ENCODE measurements at regions not wholly inside any gene's neighbourhood (a gene's known extent, or its start where the extent isn't known, plus 50 kb on each side); places are given as distances from the start of the nearest gene placed in this dataset.
A peak's percentile ranks its signal among the peaks of the same experiment; 100 is the strongest.

GRCh38 chr6:11430036-11430435, 107.5 kb upstream of the TMEM170B start:
- no peaks in the 10 kb centered on the region for H3K36me3 ChIP-seq (replicated peaks in 1 of 2; ENCODE audit: control insufficient read depth in 1 of 2, insufficient read depth in 2 of 2, low read length in 2 of 2)
- ChIA-PET CTCF (ENCODE audit: low intra/inter-chr PET ratio, low total read pairs) (no interaction called here), POLR2A (interaction anchor here (1.7 to 2.2 kb wide), 2 partner anchors 62 to 133 kb away, joined by 4 to 10 read pairs; no protein-coding TSS in a partner anchor)

More at GRCh38 chr6:11430036-11430435, 107.5 kb upstream of the TMEM170B start:
- no TSS peak for BruUV-seq (replicated peaks)
- Histone ChIP-seq H3K4me2 (ENCODE audit: low read depth, low read length) (no peak overlapping the region), H3K79me2 (ENCODE audit: insufficient read depth, low read length) (no peaks in the 10 kb centered on the region), H3K4me1 (ENCODE audit: insufficient read depth, low read length) (peaks cover 100% of the 10 kb centered on the region), H3K27ac (ENCODE audit: extremely low read length, insufficient read depth, low read length) (peak overlapping the region; percentile 2), H3K9ac (ENCODE audit: insufficient read depth, low read depth, low read length) (no peak overlapping the region), H3K9me3 (ENCODE audit: low read length) (no peaks in the 10 kb centered on the region), H4K20me1 (ENCODE audit: insufficient read depth, low read length) (no peaks in the 10 kb centered on the region), H3K4me3 (replicated peaks in 1 of 3; ENCODE audit: insufficient read depth in 1 of 3, low read depth in 2 of 3, low read length in 3 of 3) (no peak overlapping the region), H3K27me3 (ENCODE audit: control insufficient read depth in 1 of 2, insufficient read depth in 2 of 2, low read length in 2 of 2) (no peaks in the 10 kb centered on the region), H2AFZ (ENCODE audit: low read length) (no peak overlapping the region)
- 97% methylated on average over 9 of the region's 9 CpGs for WGBS (ENCODE audit: low lambda C conversion rate)
- FAIRE-seq (no peak), ATAC-seq (no peak), DNase-seq (ENCODE audit: low spot score) (no peak)
- in situ Hi-C loops (cut with HindIII; ENCODE audit: extremely low pct_ligation_motif_present, low pct_unique_long_range_greater_than_20kb) = no loop called here
- intact Hi-C loops (cut with micrococcal nuclease; ENCODE audit: unreplicated experiment) = loop anchor here (5.0 kb wide), 2 partner anchors 133 to 213 kb away; no protein-coding TSS in a partner anchor
- TF ChIP-seq ZNF615 (CRISPR knock-in tag; IDR thresholded peaks at IDR 0.05; ENCODE audit: borderline replicate concordance) (0 out of 2 replicates have a peak, but pooled peaks have one; percentile 39), ZBTB38 (CRISPR knock-in tag; IDR thresholded peaks at IDR 0.05) (peak; percentile 53; the same call in 1 of the 2 replicates), MAF1 (CRISPR knock-in tag; IDR thresholded peaks at IDR 0.05; ENCODE audit: borderline replicate concordance) (no peak), MBD4 (IDR thresholded peaks at IDR 0.05; ENCODE audit: borderline replicate concordance, low read length) (no peak), ZEB1 (IDR thresholded peaks at IDR 0.05; ENCODE audit: insufficient replicate concordance, low read depth) (no peak), MEIS2 (CRISPR knock-in tag; IDR thresholded peaks at IDR 0.05) (no peak), ZNF788 (CRISPR knock-in tag; IDR thresholded peaks at IDR 0.05; ENCODE audit: borderline replicate concordance) (0 out of 2 replicates have a peak, but pooled peaks have one; percentile 28), NAIF1 (CRISPR knock-in tag; IDR thresholded peaks at IDR 0.05; ENCODE audit: borderline replicate concordance) (0 out of 2 replicates have a peak, but pooled peaks have one; percentile 56), YEATS4 (CRISPR knock-in tag; IDR thresholded peaks at IDR 0.05; ENCODE audit: borderline replicate concordance) (no peak), LBX2 (CRISPR knock-in tag; IDR thresholded peaks at IDR 0.05; ENCODE audit: borderline replicate concordance) (no peak), SAFB2 (CRISPR knock-in tag; IDR thresholded peaks at IDR 0.05; ENCODE audit: borderline replicate concordance, low read depth) (no peak), ZNF800 (CRISPR knock-in tag; IDR thresholded peaks at IDR 0.05) (0 out of 2 replicates have a peak, but pooled peaks have one; percentile 9), CHCHD3 (CRISPR knock-in tag; IDR thresholded peaks at IDR 0.05) (no peak), ZNF253 (CRISPR knock-in tag; IDR thresholded peaks at IDR 0.05; ENCODE audit: borderline replicate concordance) (no peak), ZNF879 (CRISPR knock-in tag; IDR thresholded peaks at IDR 0.05) (no peak), ZNF564 (CRISPR knock-in tag; IDR thresholded peaks at IDR 0.05) (peak; percentile 93), SMARCE1 (IDR thresholded peaks at IDR 0.05; ENCODE audit: borderline replicate concordance) (no peak), TRIM24 (CRISPR knock-in tag; IDR thresholded peaks at IDR 0.05) (no peak), SRF (IDR thresholded peaks at IDR 0.05; ENCODE audit: low read depth, low read length) (no peak)

Measured in HepG2 (cell line).